B cell (primary cell): ENCODE measurements at regions not wholly inside any gene's neighbourhood (a gene's known extent, or its start where the extent isn't known, plus 50 kb on each side); places are given as distances from the start of the nearest gene placed in this dataset.

Source experiments
- ATAC-seq: fragments of 200-7000 bp; cut with Tn5 transposase; one replicate; pipeline ENCODE4 v1.10.0; 2021; ENCODE audit warnings: low read depth, mild to moderate bottlenecking, moderate number of reproducible peaks, moderate library complexity
- CTCF ChIA-PET: fragments of 350-600 bp; sonication (Branson Sonifier 250); formaldehyde crosslinking; loops from one replicate; lab custom pipeline; 2021; ENCODE audit warnings: antibody characterized with exemption, inconsistent platforms; lab: Charles Lee
- POLR2A ChIA-PET: fragments of 350-600 bp; sonication (Branson Sonifier 250); formaldehyde crosslinking; loops from one replicate; lab custom pipeline; 2021; ENCODE audit warnings: antibody characterized with exemption; lab: Charles Lee
- DNase-seq: peaks from one replicate; pipeline ENCODE4 v3.0.0; 2013
- H2AFZ ChIP-seq: 2 replicates; pipeline ENCODE4 v1.6.1; 2012; ENCODE audit warnings: mild to moderate bottlenecking, low read depth, low read length; ENCODE audit not compliant: insufficient read depth, poor library complexity, severe bottlenecking
- H3K27ac ChIP-seq, 2 donors: 1 replicate in 1 of 2; 2 replicates in 1 of 2; pipeline ENCODE4 v1.5.1; 2012 to 2013; ENCODE audit warnings: low read length in 2 of 2, mild to moderate bottlenecking in 2 of 2, moderate library complexity in 1 of 2
- H3K27me3 ChIP-seq, 4 experiments: fragments of 200-600 bp in 1 of 4; sonication (generic) in 1 of 4; replicated peaks in 1 of 4; 1 replicate in 2 of 4; 2 replicates in 2 of 4; pipeline versions ENCODE4 v1.6.1 to v1.7.0; 2013 to 2016; ENCODE audit warnings: low read length in 3 of 4, mild to moderate bottlenecking in 2 of 4, mixed read lengths in 1 of 4, moderate library complexity in 1 of 4; ENCODE audit not compliant: insufficient read depth in 4 of 4, control insufficient read depth in 3 of 4; ENCODE audit errors: control extremely low read depth in 1 of 4
- H3K36me3 ChIP-seq, 2 experiments: replicated peaks in 1 of 2; 1 replicate in 1 of 2; 2 replicates in 1 of 2; pipeline versions ENCODE4 v1.6.1 to v1.7.1; 2013; ENCODE audit warnings: low read length in 1 of 2; ENCODE audit not compliant: insufficient read depth in 2 of 2, control insufficient read depth in 1 of 2; ENCODE audit errors: control extremely low read depth in 1 of 2, extremely low read depth in 1 of 2
- H3K4me1 ChIP-seq, 2 donors: fragments of 200-600 bp in 1 of 2; sonication (generic) in 1 of 2; 1 replicate in 1 of 2; 2 replicates in 1 of 2; pipeline versions ENCODE4 v1.5.1 to v1.6.1; 2013 to 2017; ENCODE audit warnings: low read length in 2 of 2; ENCODE audit not compliant: control insufficient read depth in 2 of 2, insufficient read depth in 2 of 2
- H3K4me2 ChIP-seq: replicated peaks from 2 replicates; pipeline ENCODE3; 2012; ENCODE audit warnings: mild to moderate bottlenecking, low read depth, low read length; ENCODE audit not compliant: poor library complexity, severe bottlenecking
- H3K4me3 ChIP-seq, 5 experiments: fragments of 200-600 bp in 1 of 5; sonication (generic) in 1 of 5; 1 replicate in 3 of 5; 2 replicates in 2 of 5; pipeline versions ENCODE4 v1.5.1 to v1.7.0; 2011 to 2016; ENCODE audit warnings: low read length in 4 of 5, mild to moderate bottlenecking in 4 of 5, low read depth in 2 of 5, control low read depth in 1 of 5, moderate library complexity in 1 of 5; ENCODE audit not compliant: insufficient read depth in 1 of 5; ENCODE audit errors: control extremely low read depth in 1 of 5, extremely low read depth in 1 of 5
- H3K79me2 ChIP-seq: fragments of 200-600 bp; sonication (generic); one replicate; pipeline ENCODE4 v1.6.0; 2016; ENCODE audit warnings: low read length; ENCODE audit not compliant: control insufficient read depth, insufficient read depth
- H3K9ac ChIP-seq: fragments of 200-600 bp; sonication (generic); 2 replicates; pipeline ENCODE4 v1.6.1; 2017; ENCODE audit warnings: mild to moderate bottlenecking, low read length, moderate library complexity
- H3K9me3 ChIP-seq, 3 donors: one replicate each; pipeline versions ENCODE4 v1.6.1 to v1.7.1; 2013; ENCODE audit warnings: low read length in 2 of 3; ENCODE audit not compliant: control insufficient read depth in 2 of 3, insufficient read depth in 1 of 3; ENCODE audit errors: control extremely low read depth in 1 of 3
- H4K20me1 ChIP-seq: 2 replicates; pipeline ENCODE4 v1.6.0; 2012; ENCODE audit warnings: mild to moderate bottlenecking, low read length; ENCODE audit not compliant: insufficient read depth, control insufficient read depth, poor library complexity, severe bottlenecking
- H3K27ac Mint-ChIP-seq: one replicate; pipeline ENCODE4 v1.8.0; 2021; ENCODE audit warnings: mixed read lengths
- H3K27me3 Mint-ChIP-seq: one replicate; pipeline ENCODE4 v1.8.0; 2021; ENCODE audit warnings: mixed read lengths
- H3K4me1 Mint-ChIP-seq: one replicate; pipeline ENCODE4 v1.8.0; 2021; ENCODE audit warnings: mixed read lengths
- H3K4me3 Mint-ChIP-seq: one replicate; pipeline ENCODE4 v1.8.0; 2021; ENCODE audit warnings: mixed read lengths
- H3K9me3 Mint-ChIP-seq: one replicate; pipeline ENCODE4 v1.8.0; 2022; ENCODE audit warnings: mixed read lengths; ENCODE audit not compliant: insufficient read depth
- CTCF ChIP-seq: fragments of 200-600 bp; IDR thresholded peaks from one replicate; pipeline ENCODE4 v1.8.0; 2022; ENCODE audit warnings: antibody characterized with exemption, mild to moderate bottlenecking
- EZH2 ChIP-seq: IDR thresholded peaks from 2 replicates; pipeline ENCODE4 v1.6.1; 2012; ENCODE audit warnings: borderline replicate concordance, low read depth, mild to moderate bottlenecking, moderate library complexity, low read length; ENCODE audit not compliant: insufficient read depth, poor library complexity, severe bottlenecking
- WGBS: methylation state at CpG from one replicate; pipeline ENCODE4 v1.1.5; 2013; ENCODE audit warnings: missing lambda C conversion rate; ENCODE audit not compliant: insufficient coverage; 5-methylcytosine and 5-hydroxymethylcytosine counted together
- intact Hi-C: fragments of 100-400 bp; cut with micrococcal nuclease; formaldehyde crosslinking; loops from one replicate; pipeline ENCODE4 v1.10.0; 2022

GRCh38 chr13:111492958-111493357, 172.5 kb downstream of the TEX29 start:
- H3K27ac Mint-ChIP-seq: no peak overlapping the region
- ChIA-PET CTCF (interaction anchor here (0.9 kb wide), 1 partner anchor 18 kb away, joined by 3 read pairs; no protein-coding TSS in a partner anchor), POLR2A (no interaction called here)
- peaks cover 0 to 9% (median 0%) of the 10 kb centered on the region in 3 donors for H3K9me3 ChIP-seq
- no peak overlapping the region for H3K4me3 ChIP-seq
- WGBS: 94% methylated on average over 5 of the region's 5 CpGs
- no peaks in the 10 kb centered on the region for H3K27me3 Mint-ChIP-seq
- intact Hi-C loops: no loop called here
- no peak overlapping the region for H3K4me3 Mint-ChIP-seq
- no peak overlapping the region for H3K9ac ChIP-seq
- H3K27ac ChIP-seq: no peak overlapping the region
- no peaks in the 10 kb centered on the region for H3K27me3 ChIP-seq
- H4K20me1 ChIP-seq: no peaks in the 10 kb centered on the region
- no peak overlapping the region for H2AFZ ChIP-seq
- DNase-seq: no peak
- no peak for ATAC-seq
- no peak overlapping the region for H3K4me2 ChIP-seq
- no peaks in the 10 kb centered on the region for H3K36me3 ChIP-seq
- peaks cover 2% of the 10 kb centered on the region for H3K9me3 Mint-ChIP-seq
- TF ChIP-seq EZH2 (no peak), CTCF (no peak)
- no peaks in the 10 kb centered on the region for H3K4me1 Mint-ChIP-seq
- H3K79me2 ChIP-seq: no peaks in the 10 kb centered on the region
- H3K4me1 ChIP-seq: no peaks in the 10 kb centered on the region

GRCh38 chr13:111493468-111493867, 173.0 kb downstream of the TEX29 start:
- no peaks in the 10 kb centered on the region for H3K27me3 Mint-ChIP-seq

More at GRCh38 chr13:111493468-111493867, 173.0 kb downstream of the TEX29 start:
- H3K9me3 Mint-ChIP-seq: peaks cover 2% of the 10 kb centered on the region
- Histone ChIP-seq H3K27ac (no peak overlapping the region), H3K27me3 (no peaks in the 10 kb centered on the region), H3K9me3 (peaks cover 0 to 5% (median 0%) of the 10 kb centered on the region in 3 donors), H3K4me3 (no peak overlapping the region), H4K20me1 (no peaks in the 10 kb centered on the region), H3K4me1 (no peaks in the 10 kb centered on the region), H3K36me3 (no peaks in the 10 kb centered on the region), H2AFZ (no peak overlapping the region), H3K4me2 (no peak overlapping the region), H3K79me2 (no peaks in the 10 kb centered on the region), H3K9ac (no peak overlapping the region)
- WGBS: 87% methylated on average over 6 of the region's 6 CpGs
- no peak overlapping the region for H3K27ac Mint-ChIP-seq
- no peak overlapping the region for H3K4me3 Mint-ChIP-seq
- no peak for ATAC-seq
- TF ChIP-seq EZH2: no peak
- CTCF ChIA-PET: interaction anchor here (0.9 kb wide), 1 partner anchor 19 kb away, joined by 3 read pairs; no protein-coding TSS in a partner anchor
- no peak for DNase-seq
- no peaks in the 10 kb centered on the region for H3K4me1 Mint-ChIP-seq
- intact Hi-C loops: no loop called here
- POLR2A ChIA-PET: no interaction called here
